ENCODE measurements at regions not wholly inside any gene's neighbourhood (a gene's known extent, or its start where the extent isn't known, plus 50 kb on each side); places are given as distances from the start of the nearest gene placed in this dataset.
"Not testable (repeated sequence)": the region's sequence is repeated elsewhere in the genome, so short reads cannot be mapped to it uniquely, and the experiment has no call there.

DNA sequence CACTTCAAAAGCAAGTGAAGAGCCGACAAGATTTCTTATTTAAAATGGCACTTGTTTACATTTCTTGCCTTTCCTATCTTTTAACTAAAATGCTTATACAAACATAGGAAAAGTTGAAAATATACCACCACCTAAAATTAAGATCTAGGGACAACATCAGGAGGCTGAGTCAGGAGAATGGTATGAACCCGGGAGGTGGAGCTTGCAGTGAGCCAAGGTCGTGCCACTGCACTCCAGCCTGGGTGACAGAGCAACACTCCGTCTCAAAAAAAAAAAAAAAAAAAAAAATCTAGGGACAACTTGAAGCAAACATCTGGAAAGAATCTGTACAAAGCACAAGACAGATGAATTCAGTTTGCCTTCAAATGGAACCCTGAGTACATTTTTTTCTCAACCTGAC is 1455.3 kb downstream of the KHDRBS2 start:
- TF ChIP-seq, protein P1, sequence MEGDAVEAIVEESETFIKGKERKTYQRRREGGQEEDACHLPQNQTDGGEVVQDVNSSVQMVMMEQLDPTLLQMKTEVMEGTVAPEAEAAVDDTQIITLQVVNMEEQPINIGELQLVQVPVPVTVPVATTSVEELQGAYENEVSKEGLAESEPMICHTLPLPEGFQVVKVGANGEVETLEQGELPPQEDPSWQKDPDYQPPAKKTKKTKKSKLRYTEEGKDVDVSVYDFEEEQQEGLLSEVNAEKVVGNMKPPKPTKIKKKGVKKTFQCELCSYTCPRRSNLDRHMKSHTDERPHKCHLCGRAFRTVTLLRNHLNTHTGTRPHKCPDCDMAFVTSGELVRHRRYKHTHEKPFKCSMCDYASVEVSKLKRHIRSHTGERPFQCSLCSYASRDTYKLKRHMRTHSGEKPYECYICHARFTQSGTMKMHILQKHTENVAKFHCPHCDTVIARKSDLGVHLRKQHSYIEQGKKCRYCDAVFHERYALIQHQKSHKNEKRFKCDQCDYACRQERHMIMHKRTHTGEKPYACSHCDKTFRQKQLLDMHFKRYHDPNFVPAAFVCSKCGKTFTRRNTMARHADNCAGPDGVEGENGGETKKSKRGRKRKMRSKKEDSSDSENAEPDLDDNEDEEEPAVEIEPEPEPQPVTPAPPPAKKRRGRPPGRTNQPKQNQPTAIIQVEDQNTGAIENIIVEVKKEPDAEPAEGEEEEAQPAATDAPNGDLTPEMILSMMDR (IDR thresholded peaks at IDR 0.05; ENCODE audit: low read depth, low read length) = not testable (repeated sequence)
- TF ChIP-seq POLR2A (IDR thresholded peaks at IDR 0.05; ENCODE audit: extremely low read depth, insufficient read length) = not testable (repeated sequence)
- TF ChIP-seq, protein P2, sequence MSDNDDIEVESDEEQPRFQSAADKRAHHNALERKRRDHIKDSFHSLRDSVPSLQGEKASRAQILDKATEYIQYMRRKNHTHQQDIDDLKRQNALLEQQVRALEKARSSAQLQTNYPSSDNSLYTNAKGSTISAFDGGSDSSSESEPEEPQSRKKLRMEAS (IDR thresholded peaks at IDR 0.05; ENCODE audit: low read depth, low read length) = not testable (repeated sequence)

All from NB4 (cell line).